ENCODE measurements at regions not wholly inside any gene's neighbourhood (a gene's known extent, or its start where the extent isn't known, plus 50 kb on each side); places are given as distances from the start of the nearest gene placed in this dataset.

- DNase-seq: no peak
These were observed 201.8 kb upstream of the MPDZ start for GRCh38 chr9:13481274-13481673.

GRCh38 chr9:13480693-13481092 lies 201.2 kb upstream of the MPDZ start:
- DNase-seq: no peak

- DNase-seq: no peak
These were observed 199.6 kb upstream of the MPDZ start for GRCh38 chr9:13479096-13479495.

- DNase-seq: no peak
These were observed 199.1 kb upstream of the MPDZ start for GRCh38 chr9:13478639-13479038.

GRCh38 chr9:13478160-13478559 lies 198.7 kb upstream of the MPDZ start:
- DNase-seq: peak; percentile 2

- no peak for DNase-seq
These were observed 191.3 kb upstream of the MPDZ start for GRCh38 chr9:13470836-13471235.

- no peak for DNase-seq
These were observed 187.7 kb upstream of the MPDZ start for GRCh38 chr9:13467157-13467556.

GRCh38 chr9:13461414-13461991 lies 182.0 kb upstream of the MPDZ start:
- no peak for DNase-seq

- DNase-seq: no peak
These were observed 179.6 kb upstream of the MPDZ start for GRCh38 chr9:13459071-13459470.

GRCh38 chr9:13457795-13458194 lies 178.3 kb upstream of the MPDZ start:
- DNase-seq: no peak

GRCh38 chr9:13450723-13451122 lies 171.2 kb upstream of the MPDZ start:
- DNase-seq: no peak

GRCh38 chr9:13448482-13448881 lies 169.0 kb upstream of the MPDZ start:
- no peak for DNase-seq

GRCh38 chr9:13447843-13448422 lies 168.4 kb upstream of the MPDZ start:
- DNase-seq: no peak

- DNase-seq: no peak
These were observed 167.7 kb upstream of the MPDZ start for GRCh38 chr9:13446938-13447842.

GRCh38 chr9:13446286-13446937 lies 166.9 kb upstream of the MPDZ start:
- DNase-seq: no peak

GRCh38 chr9:13445103-13445500 lies 165.6 kb upstream of the MPDZ start:
- DNase-seq: no peak

- no peak for DNase-seq
These were observed 165.0 kb upstream of the MPDZ start for GRCh38 chr9:13444245-13445102.

- DNase-seq: no peak
These were observed 164.1 kb upstream of the MPDZ start for GRCh38 chr9:13443346-13444244.

- no peak for DNase-seq
These were observed 160.4 kb upstream of the MPDZ start for GRCh38 chr9:13439685-13440476.

- no peak for DNase-seq
These were observed 158.4 kb upstream of the MPDZ start for GRCh38 chr9:13437866-13438265.
